GM12878 (cell line): ENCODE measurements at regions not wholly inside any gene's neighbourhood (a gene's known extent, or its start where the extent isn't known, plus 50 kb on each side); places are given as distances from the start of the nearest gene placed in this dataset.
"Not testable (repeated sequence)": the region's sequence is repeated elsewhere in the genome, so short reads cannot be mapped to it uniquely, and the experiment has no call there.

Source experiments
- ATF7 ChIP-seq: fragments of 450-650 bp; IDR thresholded peaks from 2 replicates; pipeline ENCODE4 v1.6.1; 2016; ENCODE audit warnings: low read depth, mild to moderate bottlenecking
- CBX5 ChIP-seq: sonication (generic); IDR thresholded peaks from 2 replicates; pipeline ENCODE4 v1.6.1; 2016; ENCODE audit warnings: low read depth, moderate library complexity, mild to moderate bottlenecking, inconsistent platforms
- EED ChIP-seq: sonication (generic); IDR thresholded peaks from 2 replicates; pipeline ENCODE4 v1.6.1; 2016; ENCODE audit warnings: antibody characterized with exemption, low read depth
- MYC ChIP-seq: IDR thresholded peaks from 2 replicates; pipeline ENCODE4 v1.6.1; 2011; ENCODE audit warnings: mild to moderate bottlenecking, low read length, moderate library complexity, inconsistent platforms; ENCODE audit not compliant: insufficient read depth, insufficient replicate concordance, insufficient read length, severe bottlenecking
- POLR2A ChIP-seq: IDR thresholded peaks from 2 replicates; pipeline ENCODE4 v1.6.1; 2011; ENCODE audit warnings: low read depth, mild to moderate bottlenecking, low read length
- POLR2AphosphoS2 ChIP-seq: IDR thresholded peaks from 2 replicates; pipeline ENCODE4 v1.6.1; 2011; ENCODE audit warnings: low read depth, mild to moderate bottlenecking, low read length, improper control_type of control experiment, moderate library complexity
- TAF1 ChIP-seq: IDR thresholded peaks from 2 replicates; pipeline ENCODE4 v1.6.1; 2011; ENCODE audit warnings: mild to moderate bottlenecking, low read depth, low read length, borderline replicate concordance
- ZZZ3 ChIP-seq: IDR thresholded peaks from 2 replicates; pipeline ENCODE4 v1.6.1; 2011; ENCODE audit warnings: low read depth; ENCODE audit not compliant: control insufficient read depth, insufficient read length
- TF ChIP-seq, protein P1 (sequence below), 3 experiments: IDR thresholded peaks in 2 of 3; conservative IDR thresholded peaks in 1 of 3; 2 replicates each; pipeline ENCODE4 v1.5.1; 2011; ENCODE audit warnings: low read depth in 3 of 3, low read length in 3 of 3, mild to moderate bottlenecking in 3 of 3, control low read depth in 2 of 3, moderate library complexity in 2 of 3, inconsistent platforms in 1 of 3, mixed read lengths in 1 of 3; ENCODE audit not compliant: control insufficient read depth in 2 of 3, insufficient read depth in 1 of 3; ENCODE audit errors: extremely low read depth in 1 of 3
- TF ChIP-seq, protein P2 (sequence below): fragments of 150-350 bp; IDR thresholded peaks from 2 replicates; pipeline ENCODE4 v1.6.1; 2016; ENCODE audit warnings: low read depth, low read length
- TF ChIP-seq, protein P3 (sequence below): IDR thresholded peaks from 2 replicates; pipeline ENCODE4 v1.6.1; 2012; ENCODE audit warnings: mild to moderate bottlenecking, low read depth, low read length
- TF ChIP-seq, protein P4 (sequence below): fragments of 450-650 bp; IDR thresholded peaks from 2 replicates; pipeline ENCODE4 v1.6.1; 2017; ENCODE audit warnings: mild to moderate bottlenecking

DNA sequence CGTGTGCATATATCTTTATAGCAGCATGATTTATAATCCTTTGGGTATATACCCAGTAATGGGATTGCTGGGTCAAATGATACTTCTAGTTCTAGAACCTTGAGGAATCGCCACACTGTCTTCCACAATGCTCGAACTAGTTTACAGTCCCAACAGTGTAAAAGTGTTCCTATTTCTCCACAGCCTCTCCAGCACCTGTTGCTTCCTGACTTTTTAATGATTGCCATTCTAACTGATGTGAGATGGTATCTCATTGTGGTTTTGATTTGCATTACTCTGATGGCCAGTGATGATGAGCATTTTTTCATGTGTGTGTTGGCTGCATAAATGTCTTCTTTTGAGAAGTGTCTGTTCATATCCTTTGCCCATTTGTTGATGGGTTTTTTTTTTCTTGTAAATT lies 66.0 kb upstream of the TNKS2 start:
- TF ChIP-seq EED, CBX5, POLR2AphosphoS2, ATF7, TAF1, ZZZ3, POLR2A, MYC: not testable (repeated sequence)
- TF ChIP-seq, protein P1, sequence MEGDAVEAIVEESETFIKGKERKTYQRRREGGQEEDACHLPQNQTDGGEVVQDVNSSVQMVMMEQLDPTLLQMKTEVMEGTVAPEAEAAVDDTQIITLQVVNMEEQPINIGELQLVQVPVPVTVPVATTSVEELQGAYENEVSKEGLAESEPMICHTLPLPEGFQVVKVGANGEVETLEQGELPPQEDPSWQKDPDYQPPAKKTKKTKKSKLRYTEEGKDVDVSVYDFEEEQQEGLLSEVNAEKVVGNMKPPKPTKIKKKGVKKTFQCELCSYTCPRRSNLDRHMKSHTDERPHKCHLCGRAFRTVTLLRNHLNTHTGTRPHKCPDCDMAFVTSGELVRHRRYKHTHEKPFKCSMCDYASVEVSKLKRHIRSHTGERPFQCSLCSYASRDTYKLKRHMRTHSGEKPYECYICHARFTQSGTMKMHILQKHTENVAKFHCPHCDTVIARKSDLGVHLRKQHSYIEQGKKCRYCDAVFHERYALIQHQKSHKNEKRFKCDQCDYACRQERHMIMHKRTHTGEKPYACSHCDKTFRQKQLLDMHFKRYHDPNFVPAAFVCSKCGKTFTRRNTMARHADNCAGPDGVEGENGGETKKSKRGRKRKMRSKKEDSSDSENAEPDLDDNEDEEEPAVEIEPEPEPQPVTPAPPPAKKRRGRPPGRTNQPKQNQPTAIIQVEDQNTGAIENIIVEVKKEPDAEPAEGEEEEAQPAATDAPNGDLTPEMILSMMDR (IDR thresholded peaks at IDR 0.05 in 2 of 3, conservative IDR thresholded peaks at IDR 0.05 in 1 of 3; ENCODE audit: control insufficient read depth in 2 of 3, extremely low read depth in 1 of 3, insufficient read depth in 1 of 3, low read depth in 3 of 3, low read length in 3 of 3) = not testable (repeated sequence)
- TF ChIP-seq, protein P2, sequence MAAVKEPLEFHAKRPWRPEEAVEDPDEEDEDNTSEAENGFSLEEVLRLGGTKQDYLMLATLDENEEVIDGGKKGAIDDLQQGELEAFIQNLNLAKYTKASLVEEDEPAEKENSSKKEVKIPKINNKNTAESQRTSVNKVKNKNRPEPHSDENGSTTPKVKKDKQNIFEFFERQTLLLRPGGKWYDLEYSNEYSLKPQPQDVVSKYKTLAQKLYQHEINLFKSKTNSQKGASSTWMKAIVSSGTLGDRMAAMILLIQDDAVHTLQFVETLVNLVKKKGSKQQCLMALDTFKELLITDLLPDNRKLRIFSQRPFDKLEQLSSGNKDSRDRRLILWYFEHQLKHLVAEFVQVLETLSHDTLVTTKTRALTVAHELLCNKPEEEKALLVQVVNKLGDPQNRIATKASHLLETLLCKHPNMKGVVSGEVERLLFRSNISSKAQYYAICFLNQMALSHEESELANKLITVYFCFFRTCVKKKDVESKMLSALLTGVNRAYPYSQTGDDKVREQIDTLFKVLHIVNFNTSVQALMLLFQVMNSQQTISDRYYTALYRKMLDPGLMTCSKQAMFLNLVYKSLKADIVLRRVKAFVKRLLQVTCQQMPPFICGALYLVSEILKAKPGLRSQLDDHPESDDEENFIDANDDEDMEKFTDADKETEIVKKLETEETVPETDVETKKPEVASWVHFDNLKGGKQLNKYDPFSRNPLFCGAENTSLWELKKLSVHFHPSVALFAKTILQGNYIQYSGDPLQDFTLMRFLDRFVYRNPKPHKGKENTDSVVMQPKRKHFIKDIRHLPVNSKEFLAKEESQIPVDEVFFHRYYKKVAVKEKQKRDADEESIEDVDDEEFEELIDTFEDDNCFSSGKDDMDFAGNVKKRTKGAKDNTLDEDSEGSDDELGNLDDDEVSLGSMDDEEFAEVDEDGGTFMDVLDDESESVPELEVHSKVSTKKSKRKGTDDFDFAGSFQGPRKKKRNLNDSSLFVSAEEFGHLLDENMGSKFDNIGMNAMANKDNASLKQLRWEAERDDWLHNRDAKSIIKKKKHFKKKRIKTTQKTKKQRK = not testable (repeated sequence)
- TF ChIP-seq, protein P3, sequence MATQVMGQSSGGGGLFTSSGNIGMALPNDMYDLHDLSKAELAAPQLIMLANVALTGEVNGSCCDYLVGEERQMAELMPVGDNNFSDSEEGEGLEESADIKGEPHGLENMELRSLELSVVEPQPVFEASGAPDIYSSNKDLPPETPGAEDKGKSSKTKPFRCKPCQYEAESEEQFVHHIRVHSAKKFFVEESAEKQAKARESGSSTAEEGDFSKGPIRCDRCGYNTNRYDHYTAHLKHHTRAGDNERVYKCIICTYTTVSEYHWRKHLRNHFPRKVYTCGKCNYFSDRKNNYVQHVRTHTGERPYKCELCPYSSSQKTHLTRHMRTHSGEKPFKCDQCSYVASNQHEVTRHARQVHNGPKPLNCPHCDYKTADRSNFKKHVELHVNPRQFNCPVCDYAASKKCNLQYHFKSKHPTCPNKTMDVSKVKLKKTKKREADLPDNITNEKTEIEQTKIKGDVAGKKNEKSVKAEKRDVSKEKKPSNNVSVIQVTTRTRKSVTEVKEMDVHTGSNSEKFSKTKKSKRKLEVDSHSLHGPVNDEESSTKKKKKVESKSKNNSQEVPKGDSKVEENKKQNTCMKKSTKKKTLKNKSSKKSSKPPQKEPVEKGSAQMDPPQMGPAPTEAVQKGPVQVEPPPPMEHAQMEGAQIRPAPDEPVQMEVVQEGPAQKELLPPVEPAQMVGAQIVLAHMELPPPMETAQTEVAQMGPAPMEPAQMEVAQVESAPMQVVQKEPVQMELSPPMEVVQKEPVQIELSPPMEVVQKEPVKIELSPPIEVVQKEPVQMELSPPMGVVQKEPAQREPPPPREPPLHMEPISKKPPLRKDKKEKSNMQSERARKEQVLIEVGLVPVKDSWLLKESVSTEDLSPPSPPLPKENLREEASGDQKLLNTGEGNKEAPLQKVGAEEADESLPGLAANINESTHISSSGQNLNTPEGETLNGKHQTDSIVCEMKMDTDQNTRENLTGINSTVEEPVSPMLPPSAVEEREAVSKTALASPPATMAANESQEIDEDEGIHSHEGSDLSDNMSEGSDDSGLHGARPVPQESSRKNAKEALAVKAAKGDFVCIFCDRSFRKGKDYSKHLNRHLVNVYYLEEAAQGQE = not testable (repeated sequence)
- TF ChIP-seq, protein P4, sequence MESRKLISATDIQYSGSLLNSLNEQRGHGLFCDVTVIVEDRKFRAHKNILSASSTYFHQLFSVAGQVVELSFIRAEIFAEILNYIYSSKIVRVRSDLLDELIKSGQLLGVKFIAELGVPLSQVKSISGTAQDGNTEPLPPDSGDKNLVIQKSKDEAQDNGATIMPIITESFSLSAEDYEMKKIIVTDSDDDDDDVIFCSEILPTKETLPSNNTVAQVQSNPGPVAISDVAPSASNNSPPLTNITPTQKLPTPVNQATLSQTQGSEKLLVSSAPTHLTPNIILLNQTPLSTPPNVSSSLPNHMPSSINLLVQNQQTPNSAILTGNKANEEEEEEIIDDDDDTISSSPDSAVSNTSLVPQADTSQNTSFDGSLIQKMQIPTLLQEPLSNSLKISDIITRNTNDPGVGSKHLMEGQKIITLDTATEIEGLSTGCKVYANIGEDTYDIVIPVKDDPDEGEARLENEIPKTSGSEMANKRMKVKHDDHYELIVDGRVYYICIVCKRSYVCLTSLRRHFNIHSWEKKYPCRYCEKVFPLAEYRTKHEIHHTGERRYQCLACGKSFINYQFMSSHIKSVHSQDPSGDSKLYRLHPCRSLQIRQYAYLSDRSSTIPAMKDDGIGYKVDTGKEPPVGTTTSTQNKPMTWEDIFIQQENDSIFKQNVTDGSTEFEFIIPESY = not testable (repeated sequence)
